ENCODE measurements at regions not wholly inside any gene's neighbourhood (a gene's known extent, or its start where the extent isn't known, plus 50 kb on each side); places are given as distances from the start of the nearest gene placed in this dataset.
"Not testable (repeated sequence)": the region's sequence is repeated elsewhere in the genome, so short reads cannot be mapped to it uniquely, and the experiment has no call there.

DNA sequence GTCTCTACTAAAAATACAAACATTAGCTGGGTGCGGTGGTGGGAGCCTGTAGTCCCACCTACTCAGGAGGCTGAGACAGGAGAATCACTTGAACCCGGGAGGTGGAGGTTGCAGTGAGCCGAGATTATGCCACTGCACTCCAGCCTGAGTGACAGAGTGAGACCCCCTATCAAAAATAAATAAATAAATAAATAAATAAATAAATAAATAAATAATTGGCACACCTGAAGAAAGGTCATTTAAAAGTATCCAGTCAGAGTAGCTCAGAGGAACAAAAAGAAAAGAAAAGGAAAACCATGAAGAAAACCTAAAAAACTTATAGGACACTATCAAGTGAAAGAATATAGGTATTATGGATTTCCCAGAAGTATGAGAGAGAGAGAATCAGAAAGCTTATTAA, 330.1 kb upstream of the AR start:
- DNase-seq (ENCODE audit: low read depth), result not testable (repeated sequence)

- no peak for DNase-seq (ENCODE audit: low read depth)
These were observed 335.9 kb upstream of the AR start for GRCh38 chrX:67207912-67208311.

- DNase-seq (ENCODE audit: low read depth), result no peak
These were observed 384.4 kb upstream of the AR start for GRCh38 chrX:67159437-67159836.

GRCh38 chrX:67114635-67115034, 429.2 kb upstream of the AR start:
- DNase-seq (ENCODE audit: low read depth), result no peak

GRCh38 chrX:67105758-67106116, 438.1 kb upstream of the AR start:
- no peak for DNase-seq (ENCODE audit: low read depth)

DNA sequence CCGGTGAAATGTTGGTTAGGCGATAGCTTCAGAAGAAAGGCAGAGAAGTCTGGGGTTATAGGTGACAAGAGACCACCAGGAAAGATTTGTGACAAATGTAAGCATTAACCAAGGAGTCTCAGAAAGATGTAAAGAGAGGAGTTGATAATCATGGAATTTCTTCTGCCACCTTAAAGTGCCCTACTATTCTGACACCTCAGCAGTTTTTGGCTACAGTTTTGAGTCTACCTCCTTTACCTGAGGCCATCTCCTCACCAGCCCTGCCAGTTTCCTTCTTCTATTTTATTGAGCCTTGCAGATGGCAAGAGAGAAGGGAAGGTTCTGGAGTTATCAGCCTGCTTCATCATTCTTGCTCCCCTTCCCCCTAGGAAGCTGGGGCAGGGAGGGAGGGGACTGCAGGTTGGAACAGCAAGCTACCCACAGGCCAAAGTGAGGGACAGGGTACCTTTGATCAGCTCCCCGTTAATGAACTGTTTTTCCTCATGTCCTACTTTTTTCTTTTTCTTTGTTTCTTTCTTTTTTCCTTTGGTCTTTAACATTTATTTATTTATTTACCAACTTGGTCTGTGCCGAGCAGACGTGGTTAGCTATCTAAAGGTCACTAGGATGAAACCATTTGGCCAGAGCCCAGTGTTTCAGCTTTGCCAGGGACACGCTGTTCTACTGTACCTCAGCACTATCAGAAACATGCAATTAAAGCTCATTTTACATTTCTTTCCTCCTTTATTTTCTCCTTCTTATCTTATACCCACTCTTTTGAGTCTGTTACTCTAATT, 438.7 kb upstream of the AR start:
- no peak for DNase-seq (ENCODE audit: low read depth)

DNA sequence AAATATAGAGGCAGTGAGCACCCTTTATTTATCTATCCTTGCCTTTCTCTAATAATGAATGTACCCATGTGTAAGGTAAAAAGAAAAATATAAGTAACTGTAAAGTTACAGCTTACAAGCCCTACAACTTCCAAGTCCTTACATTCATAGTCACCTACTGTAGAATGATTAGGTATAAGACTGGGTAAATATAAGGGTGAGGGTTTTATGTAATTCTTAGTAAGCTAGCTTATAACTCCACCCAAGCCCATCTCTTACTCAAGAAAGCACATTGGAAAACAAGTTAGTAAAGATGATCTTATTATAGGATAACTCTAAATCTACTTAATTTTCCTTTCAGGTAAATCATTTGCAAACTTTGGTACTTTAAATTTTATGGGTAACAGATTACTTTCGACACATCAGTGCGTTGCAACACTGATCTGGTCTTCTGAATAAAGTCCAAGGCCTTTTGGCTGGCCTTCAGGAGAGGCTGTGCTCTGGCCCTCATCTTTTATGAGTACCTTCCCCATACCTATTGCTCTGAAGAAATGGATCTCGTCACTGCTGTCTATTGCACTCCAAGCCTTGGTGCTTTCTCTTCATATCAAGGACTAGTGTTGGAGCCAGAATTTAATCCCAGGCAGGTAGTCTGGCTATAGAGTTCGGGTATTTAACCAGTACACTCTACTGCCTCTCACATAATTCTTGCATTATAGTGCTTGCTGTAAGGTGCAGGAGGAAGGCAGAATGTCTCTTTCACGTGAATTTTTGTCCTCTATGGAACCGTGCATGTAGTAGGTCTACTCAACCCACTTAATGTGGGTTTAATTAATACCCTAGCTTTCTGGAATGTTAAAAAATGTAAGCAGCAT, 443.6 kb upstream of the AR start:
- DNase-seq (ENCODE audit: low read depth), result no peak

GRCh38 chrX:67094061-67094460, 449.8 kb upstream of the AR start:
- no peak for DNase-seq (ENCODE audit: low read depth)

- DNase-seq (ENCODE audit: low read depth), result no peak
These were observed 411.9 kb upstream of the EDA2R start for GRCh38 chrX:67050760-67051159.

- no peak for DNase-seq (ENCODE audit: low read depth)
These were observed 406.0 kb upstream of the EDA2R start for GRCh38 chrX:67044866-67045265.

GRCh38 chrX:67044029-67044653, 405.3 kb upstream of the EDA2R start:
- no peak for DNase-seq (ENCODE audit: low read depth)

- no peak for DNase-seq (ENCODE audit: low read depth)
These were observed 365.6 kb upstream of the EDA2R start for GRCh38 chrX:67004451-67004850.

DNA sequence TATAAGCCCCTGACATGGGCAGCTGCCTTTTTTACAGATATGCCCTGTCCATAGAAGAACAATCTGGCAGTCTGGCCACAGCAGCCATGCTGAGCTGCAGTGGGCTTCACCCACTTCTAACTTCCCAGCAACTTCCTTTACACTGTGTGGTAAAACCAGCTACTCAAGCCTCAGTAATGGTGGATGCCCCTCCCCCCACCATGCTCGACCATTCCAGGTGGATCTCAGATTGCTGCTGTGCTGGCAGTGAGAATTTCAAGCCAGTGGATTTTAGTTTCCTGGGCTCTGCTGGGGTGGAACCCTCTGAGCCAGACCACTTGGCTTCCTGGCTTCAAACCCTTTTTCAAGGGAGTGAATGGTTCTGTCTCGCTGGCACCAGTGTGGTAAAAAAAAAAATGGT, 355.9 kb upstream of the EDA2R start:
- no peak for DNase-seq (ENCODE audit: low read depth)

- DNase-seq (ENCODE audit: low read depth), result not testable (repeated sequence)
These were observed 353.2 kb upstream of the EDA2R start for GRCh38 chrX:66992077-66992476.

DNA sequence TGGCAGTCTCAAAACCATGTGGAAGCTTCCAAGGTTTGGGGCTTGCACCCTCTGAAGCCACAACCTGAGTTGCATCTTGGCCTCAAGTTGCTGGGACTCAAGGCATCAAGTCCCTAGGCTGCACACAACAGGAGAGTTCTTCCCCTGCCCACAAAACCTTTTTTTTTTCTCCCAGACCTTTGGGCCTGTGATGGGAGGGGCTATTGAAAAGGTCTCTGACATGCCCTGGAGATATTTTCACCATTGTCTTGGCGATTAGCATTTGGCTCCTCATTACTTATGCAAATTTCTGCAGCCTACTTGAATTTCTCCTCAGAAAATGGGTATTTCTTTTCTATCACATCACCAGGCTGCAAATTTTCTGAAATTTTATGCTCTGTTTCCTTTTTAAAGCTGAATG, 349.5 kb upstream of the EDA2R start:
- DNase-seq (ENCODE audit: low read depth), result no peak

- DNase-seq (ENCODE audit: low read depth), result no peak
These were observed 322.8 kb upstream of the EDA2R start for GRCh38 chrX:66961665-66962064.

DNA sequence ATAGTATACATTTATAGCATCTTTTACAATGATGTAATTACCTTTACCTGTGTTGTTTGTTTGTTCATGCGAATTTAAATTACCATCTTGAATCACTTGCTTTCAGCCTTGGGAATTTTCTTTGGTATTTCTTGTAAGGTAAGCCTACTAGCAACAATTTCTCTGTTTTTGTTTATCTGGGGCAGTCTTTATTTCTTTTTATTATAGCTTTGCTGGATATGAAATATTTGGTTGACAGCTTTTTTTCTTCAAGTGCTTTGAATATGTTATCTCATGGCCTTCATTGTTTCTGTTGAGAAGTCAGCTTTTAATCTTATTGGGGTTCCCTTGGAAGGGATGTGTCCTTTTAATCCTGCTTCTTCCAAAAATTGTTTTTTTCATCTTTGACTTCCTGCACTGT, 292.8 kb upstream of the EDA2R start:
- DNase-seq (ENCODE audit: low read depth), result no peak

DNA sequence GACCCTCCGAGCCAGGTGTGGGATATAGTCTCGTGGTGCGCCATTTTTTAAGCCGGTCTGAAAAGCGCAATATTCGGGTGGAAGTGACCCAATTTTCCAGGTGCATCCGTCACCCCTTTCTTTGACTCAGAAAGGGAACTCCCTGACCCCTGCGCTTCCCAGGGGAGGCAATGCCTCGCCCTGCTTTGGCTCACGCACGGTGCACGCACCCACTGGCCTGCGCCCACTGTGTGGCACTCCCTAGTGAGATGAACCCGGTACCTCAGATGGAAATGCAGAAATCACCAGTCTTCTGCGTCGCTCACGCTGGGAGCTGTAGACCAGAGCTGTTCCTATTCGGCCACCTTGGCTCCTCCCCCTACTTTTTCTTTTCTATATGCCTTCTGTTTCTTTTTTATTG, 291.6 kb upstream of the EDA2R start:
- not testable (repeated sequence) for DNase-seq (ENCODE audit: low read depth)

GRCh38 chrX:66920296-66920695, 281.4 kb upstream of the EDA2R start:
- no peak for DNase-seq (ENCODE audit: low read depth)

- DNase-seq (ENCODE audit: low read depth), result no peak
These were observed 280.5 kb upstream of the EDA2R start for GRCh38 chrX:66919280-66919832.

GRCh38 chrX:66918511-66918910, 279.6 kb upstream of the EDA2R start:
- no peak for DNase-seq (ENCODE audit: low read depth)

- no peak for DNase-seq (ENCODE audit: low read depth)
These were observed 277.0 kb upstream of the EDA2R start for GRCh38 chrX:66915893-66916292.

- DNase-seq (ENCODE audit: low read depth), result no peak
These were observed 275.2 kb upstream of the EDA2R start for GRCh38 chrX:66914080-66914479.
